Breast epithelium (tissue), 3 donors: ENCODE measurements at regions not wholly inside any gene's neighbourhood (a gene's known extent, or its start where the extent isn't known, plus 50 kb on each side); places are given as distances from the start of the nearest gene placed in this dataset.

Source experiments
- POLR2AphosphoS5 ChIP-seq, 3 donors: sonication (generic); formaldehyde crosslinking; IDR thresholded peaks; one replicate each; pipeline ENCODE4 v1.6.1; 2017; ENCODE audit warnings: antibody characterized with exemption in 3 of 3
- TF ChIP-seq, protein P1 (sequence below), 3 donors: fragments of 450-650 bp; IDR thresholded peaks; one replicate each; pipeline ENCODE4 v1.5.1; 2016 to 2017; ENCODE audit warnings: antibody characterized with exemption in 3 of 3, mild to moderate bottlenecking in 3 of 3, moderate library complexity in 3 of 3

DNA sequence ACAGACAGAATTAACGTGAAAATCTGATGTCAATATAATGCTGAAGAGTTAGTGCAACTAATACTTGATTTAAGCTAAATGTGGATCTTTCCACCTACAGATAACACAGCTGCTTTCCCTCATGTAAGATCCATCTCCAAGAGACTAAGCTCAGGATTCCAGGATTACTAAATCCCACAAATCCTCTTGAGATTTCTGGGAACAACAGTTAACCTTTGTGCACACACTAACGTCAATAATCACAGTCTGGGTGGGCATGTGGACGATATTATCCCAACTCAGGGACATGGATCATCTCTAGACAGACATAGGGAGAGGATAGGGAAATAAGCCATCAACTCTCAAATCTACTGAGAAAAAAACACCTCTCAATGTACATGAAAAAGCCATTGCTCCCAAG lies 432.6 kb downstream of the SATB2 start:
- TF ChIP-seq, protein P1, sequence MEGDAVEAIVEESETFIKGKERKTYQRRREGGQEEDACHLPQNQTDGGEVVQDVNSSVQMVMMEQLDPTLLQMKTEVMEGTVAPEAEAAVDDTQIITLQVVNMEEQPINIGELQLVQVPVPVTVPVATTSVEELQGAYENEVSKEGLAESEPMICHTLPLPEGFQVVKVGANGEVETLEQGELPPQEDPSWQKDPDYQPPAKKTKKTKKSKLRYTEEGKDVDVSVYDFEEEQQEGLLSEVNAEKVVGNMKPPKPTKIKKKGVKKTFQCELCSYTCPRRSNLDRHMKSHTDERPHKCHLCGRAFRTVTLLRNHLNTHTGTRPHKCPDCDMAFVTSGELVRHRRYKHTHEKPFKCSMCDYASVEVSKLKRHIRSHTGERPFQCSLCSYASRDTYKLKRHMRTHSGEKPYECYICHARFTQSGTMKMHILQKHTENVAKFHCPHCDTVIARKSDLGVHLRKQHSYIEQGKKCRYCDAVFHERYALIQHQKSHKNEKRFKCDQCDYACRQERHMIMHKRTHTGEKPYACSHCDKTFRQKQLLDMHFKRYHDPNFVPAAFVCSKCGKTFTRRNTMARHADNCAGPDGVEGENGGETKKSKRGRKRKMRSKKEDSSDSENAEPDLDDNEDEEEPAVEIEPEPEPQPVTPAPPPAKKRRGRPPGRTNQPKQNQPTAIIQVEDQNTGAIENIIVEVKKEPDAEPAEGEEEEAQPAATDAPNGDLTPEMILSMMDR (IDR thresholded peaks at IDR 0.05): no peak
- TF ChIP-seq POLR2AphosphoS5 (IDR thresholded peaks at IDR 0.05): no peak
